ENCODE measurements at regions not wholly inside any gene's neighbourhood (a gene's known extent, or its start where the extent isn't known, plus 50 kb on each side); places are given as distances from the start of the nearest gene placed in this dataset.
"Not testable (repeated sequence)": the region's sequence is repeated elsewhere in the genome, so short reads cannot be mapped to it uniquely, and the experiment has no call there.

GRCh38 chr6:48535582-48536009, 424.6 kb upstream of the PTCHD4 start:
- H3K4me3 Mint-ChIP-seq = no peak overlapping the region
- peaks cover 2% of the 10 kb centered on the region for H3K9me3 Mint-ChIP-seq
- TF ChIP-seq CTCF (IDR thresholded peaks at IDR 0.05) = no peak
- no peak overlapping the region for H3K27ac Mint-ChIP-seq
- ATAC-seq (ENCODE audit: low read depth) (no peak), DNase-seq (no peak)
- ChIA-PET CTCF (no interaction called here), POLR2A (no interaction called here)
- no peaks in the 10 kb centered on the region for H3K36me3 Mint-ChIP-seq (ENCODE audit: low read depth)
- no peaks in the 10 kb centered on the region for H3K4me1 Mint-ChIP-seq
- intact Hi-C loops (cut with micrococcal nuclease) = no loop called here
- H3K27me3 Mint-ChIP-seq = no peaks in the 10 kb centered on the region

GRCh38 chr6:48530978-48531377, 420.0 kb upstream of the PTCHD4 start:
- H3K36me3 Mint-ChIP-seq (ENCODE audit: low read depth); H3K27me3 Mint-ChIP-seq; POLR2A ChIA-PET; H3K4me1 Mint-ChIP-seq; CTCF ChIA-PET; intact Hi-C loops (cut with micrococcal nuclease); DNase-seq; ATAC-seq (ENCODE audit: low read depth); H3K27ac Mint-ChIP-seq; H3K4me3 Mint-ChIP-seq; H3K9me3 Mint-ChIP-seq: not testable (repeated sequence)

- H3K27ac Mint-ChIP-seq = no peak overlapping the region
- POLR2A ChIA-PET = no interaction called here
- no peak overlapping the region for H3K4me3 Mint-ChIP-seq
- ATAC-seq (ENCODE audit: low read depth) (no peak), DNase-seq (no peak)
- intact Hi-C loops (cut with micrococcal nuclease) = no loop called here
- no peaks in the 10 kb centered on the region for H3K4me1 Mint-ChIP-seq
- TF ChIP-seq CTCF (IDR thresholded peaks at IDR 0.05) = no peak
- no peaks in the 10 kb centered on the region for H3K27me3 Mint-ChIP-seq
- CTCF ChIA-PET = no interaction called here
- H3K9me3 Mint-ChIP-seq = peaks cover 12% of the 10 kb centered on the region
- no peaks in the 10 kb centered on the region for H3K36me3 Mint-ChIP-seq (ENCODE audit: low read depth)
Observed at GRCh38 chr6:48525849-48526248, 414.9 kb upstream of the PTCHD4 start.

- H3K4me3 Mint-ChIP-seq = no peak overlapping the region
- peaks cover 12% of the 10 kb centered on the region for H3K9me3 Mint-ChIP-seq
- no peaks in the 10 kb centered on the region for H3K27me3 Mint-ChIP-seq
- intact Hi-C loops (cut with micrococcal nuclease) = no loop called here
- DNase-seq = no peak
- no peak overlapping the region for H3K27ac Mint-ChIP-seq
- ChIA-PET POLR2A (no interaction called here), CTCF (no interaction called here)
- no peak for ATAC-seq (ENCODE audit: low read depth)
- no peak for TF ChIP-seq CTCF (IDR thresholded peaks at IDR 0.05)
- H3K36me3 Mint-ChIP-seq (ENCODE audit: low read depth) = no peaks in the 10 kb centered on the region
- no peaks in the 10 kb centered on the region for H3K4me1 Mint-ChIP-seq
Observed at GRCh38 chr6:48520951-48521350, 410.0 kb upstream of the PTCHD4 start.

GRCh38 chr6:48512390-48512789, 401.4 kb upstream of the PTCHD4 start:
- no peak overlapping the region for H3K27ac Mint-ChIP-seq
- H3K9me3 Mint-ChIP-seq = peaks cover 2% of the 10 kb centered on the region
- intact Hi-C loops (cut with micrococcal nuclease) = no loop called here
- H3K36me3 Mint-ChIP-seq (ENCODE audit: low read depth) = no peaks in the 10 kb centered on the region
- no peak for TF ChIP-seq CTCF (IDR thresholded peaks at IDR 0.05)
- ATAC-seq (ENCODE audit: low read depth) (no peak), DNase-seq (no peak)
- CTCF ChIA-PET = no interaction called here
- H3K27me3 Mint-ChIP-seq = no peaks in the 10 kb centered on the region
- POLR2A ChIA-PET = no interaction called here
- H3K4me1 Mint-ChIP-seq = no peaks in the 10 kb centered on the region
- no peak overlapping the region for H3K4me3 Mint-ChIP-seq

- intact Hi-C loops (cut with micrococcal nuclease) = no loop called here
Observed at GRCh38 chr6:48511378-48511777, 400.4 kb upstream of the PTCHD4 start.

More at GRCh38 chr6:48511378-48511777, 400.4 kb upstream of the PTCHD4 start:
- Mint-ChIP-seq H3K36me3 (ENCODE audit: low read depth) (no peaks in the 10 kb centered on the region), H3K27ac (no peak overlapping the region), H3K4me3 (no peak overlapping the region), H3K9me3 (peaks cover 2% of the 10 kb centered on the region), H3K27me3 (no peaks in the 10 kb centered on the region), H3K4me1 (no peaks in the 10 kb centered on the region)
- TF ChIP-seq CTCF (IDR thresholded peaks at IDR 0.05) = no peak
- no peak for DNase-seq
- ChIA-PET CTCF (no interaction called here), POLR2A (no interaction called here)
- ATAC-seq (ENCODE audit: low read depth) = no peak
